Astrocyte (in vitro differentiated cells and primary cell): ENCODE measurements at regions not wholly inside any gene's neighbourhood (a gene's known extent, or its start where the extent isn't known, plus 50 kb on each side); places are given as distances from the start of the nearest gene placed in this dataset.

Experiments
- DNase-seq: peaks from one replicate; pipeline ENCODE4 v3.0.0-alpha.2; 2010; ENCODE audit warnings: low read depth
- FAIRE-seq: peaks from 2 replicates; lab custom pipeline; 2011; peaks lifted over from hg19 to GRCh38; lab: Jason Lieb, UNC
- H2AFZ ChIP-seq: 2 replicates; pipeline ENCODE4 v1.6.0; 2012; ENCODE audit warnings: low read depth, low read length, inconsistent platforms
- H3K27ac ChIP-seq: 2 replicates; pipeline ENCODE4 v1.5.1; 2011; ENCODE audit warnings: low read depth, low read length, inconsistent platforms
- H3K27me3 ChIP-seq: 2 replicates; pipeline ENCODE4 v1.6.0; 2011; ENCODE audit warnings: low read length, inconsistent platforms; ENCODE audit not compliant: insufficient read depth
- H3K36me3 ChIP-seq: 2 replicates; pipeline ENCODE4 v1.5.1; 2011; ENCODE audit warnings: low read length, inconsistent platforms; ENCODE audit not compliant: insufficient read depth
- H3K4me1 ChIP-seq: 2 replicates; pipeline ENCODE4 v1.5.1; 2011; ENCODE audit warnings: low read length, inconsistent platforms; ENCODE audit not compliant: insufficient read depth
- H3K4me2 ChIP-seq: 2 replicates; pipeline ENCODE4 v1.6.0; 2012; ENCODE audit warnings: low read length, inconsistent platforms
- H3K4me3 ChIP-seq: 2 replicates; pipeline ENCODE4 v1.5.1; 2011; ENCODE audit warnings: low read depth, mild to moderate bottlenecking, low read length, inconsistent platforms; ENCODE audit not compliant: insufficient read depth
- H3K79me2 ChIP-seq: 2 replicates; pipeline ENCODE4 v1.6.0; 2012; ENCODE audit warnings: mild to moderate bottlenecking, low read length, inconsistent platforms; ENCODE audit not compliant: insufficient read depth
- H3K9ac ChIP-seq: 2 replicates; pipeline ENCODE4 v1.6.0; 2012; ENCODE audit warnings: mild to moderate bottlenecking, low read length, inconsistent platforms
- H3K9me3 ChIP-seq: 2 replicates; pipeline ENCODE4 v1.5.1; 2012; ENCODE audit warnings: low read depth, mild to moderate bottlenecking, low read length, inconsistent platforms; ENCODE audit not compliant: insufficient read depth
- H4K20me1 ChIP-seq: 2 replicates; pipeline ENCODE4 v1.6.0; 2012; ENCODE audit warnings: low read length, inconsistent platforms; ENCODE audit not compliant: insufficient read depth
- H3K27ac Mint-ChIP-seq: one replicate; pipeline ENCODE4 v1.8.0; 2021; ENCODE audit warnings: mild to moderate bottlenecking, mixed read lengths; ENCODE audit not compliant: unreplicated experiment
- H3K27me3 Mint-ChIP-seq: one replicate; pipeline ENCODE4 v1.8.0; 2021; ENCODE audit warnings: low read depth, mixed read lengths; ENCODE audit not compliant: unreplicated experiment
- H3K36me3 Mint-ChIP-seq: one replicate; pipeline ENCODE4 v1.8.0; 2021; ENCODE audit warnings: low read depth, mixed read lengths; ENCODE audit not compliant: unreplicated experiment
- H3K4me1 Mint-ChIP-seq: one replicate; pipeline ENCODE4 v1.8.0; 2021; ENCODE audit warnings: low read depth, mixed read lengths; ENCODE audit not compliant: unreplicated experiment
- H3K4me3 Mint-ChIP-seq: one replicate; pipeline ENCODE4 v1.8.0; 2021; ENCODE audit warnings: mild to moderate bottlenecking, moderate library complexity, mixed read lengths; ENCODE audit not compliant: unreplicated experiment
- H3K9me3 Mint-ChIP-seq: one replicate; pipeline ENCODE4 v1.8.0; 2021; ENCODE audit warnings: mild to moderate bottlenecking, mixed read lengths; ENCODE audit not compliant: unreplicated experiment
- EZH2 ChIP-seq: IDR thresholded peaks from 2 replicates; pipeline ENCODE4 v1.6.1; 2012; ENCODE audit warnings: mild to moderate bottlenecking, low read length, inconsistent platforms; ENCODE audit not compliant: insufficient read depth
- TF ChIP-seq, protein P1 (sequence below): IDR thresholded peaks from 2 replicates; pipeline ENCODE4 v1.5.1; 2011; ENCODE audit warnings: low read depth, mild to moderate bottlenecking, inconsistent platforms, low read length, moderate library complexity; ENCODE audit not compliant: insufficient read depth

DNA sequence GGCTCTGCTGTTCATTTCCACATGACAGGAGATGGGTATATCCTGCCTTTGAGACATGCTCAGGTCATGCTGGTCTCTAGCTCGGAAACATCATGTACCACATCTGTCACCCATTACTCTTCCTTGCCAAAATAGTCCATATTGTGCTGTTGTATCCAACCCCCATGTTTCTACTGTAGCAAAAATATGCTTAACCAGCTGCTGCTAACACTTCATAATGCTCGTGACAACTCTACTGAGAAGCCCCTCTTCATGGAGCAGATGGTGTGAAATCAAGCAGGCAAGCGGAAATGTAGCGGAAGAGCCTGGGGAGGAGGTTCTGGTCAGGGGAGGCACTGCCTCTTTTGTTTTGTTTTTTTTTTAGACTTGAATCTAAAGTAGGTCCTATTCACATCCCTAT lies 82.9 kb downstream of the NPY start:
- TF ChIP-seq EZH2 = no peak
- TF ChIP-seq, protein P1, sequence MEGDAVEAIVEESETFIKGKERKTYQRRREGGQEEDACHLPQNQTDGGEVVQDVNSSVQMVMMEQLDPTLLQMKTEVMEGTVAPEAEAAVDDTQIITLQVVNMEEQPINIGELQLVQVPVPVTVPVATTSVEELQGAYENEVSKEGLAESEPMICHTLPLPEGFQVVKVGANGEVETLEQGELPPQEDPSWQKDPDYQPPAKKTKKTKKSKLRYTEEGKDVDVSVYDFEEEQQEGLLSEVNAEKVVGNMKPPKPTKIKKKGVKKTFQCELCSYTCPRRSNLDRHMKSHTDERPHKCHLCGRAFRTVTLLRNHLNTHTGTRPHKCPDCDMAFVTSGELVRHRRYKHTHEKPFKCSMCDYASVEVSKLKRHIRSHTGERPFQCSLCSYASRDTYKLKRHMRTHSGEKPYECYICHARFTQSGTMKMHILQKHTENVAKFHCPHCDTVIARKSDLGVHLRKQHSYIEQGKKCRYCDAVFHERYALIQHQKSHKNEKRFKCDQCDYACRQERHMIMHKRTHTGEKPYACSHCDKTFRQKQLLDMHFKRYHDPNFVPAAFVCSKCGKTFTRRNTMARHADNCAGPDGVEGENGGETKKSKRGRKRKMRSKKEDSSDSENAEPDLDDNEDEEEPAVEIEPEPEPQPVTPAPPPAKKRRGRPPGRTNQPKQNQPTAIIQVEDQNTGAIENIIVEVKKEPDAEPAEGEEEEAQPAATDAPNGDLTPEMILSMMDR = no peak
- DNase-seq (no peak), FAIRE-seq (no peak)
- Mint-ChIP-seq H3K4me1 (no peaks in the 10 kb centered on the region), H3K27me3 (no peaks in the 10 kb centered on the region), H3K4me3 (no peak overlapping the region), H3K27ac (no peak overlapping the region), H3K9me3 (peaks cover 4% of the 10 kb centered on the region), H3K36me3 (no peaks in the 10 kb centered on the region)
- Histone ChIP-seq H3K4me2 (no peak overlapping the region), H3K27ac (no peak overlapping the region), H2AFZ (no peak overlapping the region), H3K27me3 (peaks cover 2% of the 10 kb centered on the region), H3K4me1 (no peaks in the 10 kb centered on the region), H3K36me3 (no peaks in the 10 kb centered on the region), H4K20me1 (no peaks in the 10 kb centered on the region), H3K9ac (no peak overlapping the region), H3K79me2 (no peaks in the 10 kb centered on the region), H3K4me3 (no peak overlapping the region), H3K9me3 (no peaks in the 10 kb centered on the region)

DNA sequence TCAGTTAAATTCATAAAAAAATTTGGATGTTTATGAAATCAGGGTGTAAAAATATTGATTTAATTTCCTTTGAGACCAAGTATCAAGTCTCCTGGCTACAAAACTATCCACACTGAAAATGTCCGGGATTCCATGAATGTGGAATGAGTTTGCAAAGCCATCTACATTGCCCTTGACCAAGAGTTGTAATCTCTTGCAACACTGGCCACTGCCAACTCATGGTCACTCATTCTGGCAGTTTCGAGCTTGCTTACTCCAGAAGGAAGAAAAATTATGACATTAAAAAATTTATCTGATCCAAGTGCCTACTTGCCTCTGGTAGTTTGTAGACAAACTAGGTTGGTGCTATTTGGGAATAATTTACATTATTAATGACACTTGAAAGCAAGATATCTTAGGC lies 84.2 kb downstream of the NPY start:
- Mint-ChIP-seq H3K9me3 (peaks cover 4% of the 10 kb centered on the region), H3K4me1 (no peaks in the 10 kb centered on the region), H3K4me3 (no peak overlapping the region), H3K36me3 (no peaks in the 10 kb centered on the region), H3K27ac (no peak overlapping the region), H3K27me3 (no peaks in the 10 kb centered on the region)
- Histone ChIP-seq H3K9ac (no peak overlapping the region), H3K4me3 (no peak overlapping the region), H3K4me2 (no peak overlapping the region), H3K27me3 (peaks cover 2% of the 10 kb centered on the region), H3K4me1 (no peaks in the 10 kb centered on the region), H4K20me1 (no peaks in the 10 kb centered on the region), H3K9me3 (no peaks in the 10 kb centered on the region), H2AFZ (no peak overlapping the region), H3K36me3 (no peaks in the 10 kb centered on the region), H3K79me2 (no peaks in the 10 kb centered on the region), H3K27ac (no peak overlapping the region)
- no peak for TF ChIP-seq EZH2
- TF ChIP-seq, protein P1 = no peak
- DNase-seq = no peak
- no peak for FAIRE-seq

DNA sequence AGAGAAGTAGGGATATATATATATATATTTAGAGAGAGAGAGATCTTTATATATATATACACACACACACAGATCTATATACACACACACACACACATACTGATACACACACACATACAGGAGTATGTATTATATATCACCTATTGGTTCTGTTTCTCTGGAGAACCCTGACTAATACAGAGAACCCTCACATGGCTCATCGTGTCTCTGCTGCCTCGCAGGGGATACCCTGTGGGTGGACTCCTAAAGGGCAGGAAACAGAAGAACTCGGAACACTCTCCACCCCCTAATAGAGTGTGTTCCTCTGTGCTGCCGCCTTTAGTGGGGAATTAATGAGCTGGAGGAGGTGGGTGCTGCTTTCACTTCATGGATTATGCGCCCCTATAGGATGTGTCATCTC lies 86.6 kb downstream of the NPY start:
- no peaks in the 10 kb centered on the region for H3K36me3 ChIP-seq
- no peaks in the 10 kb centered on the region for H4K20me1 ChIP-seq
- H3K4me3 ChIP-seq = no peak overlapping the region
- TF ChIP-seq, protein P1 = no peak
- no peak for TF ChIP-seq EZH2
- no peaks in the 10 kb centered on the region for H3K79me2 ChIP-seq
- Mint-ChIP-seq H3K36me3 (no peaks in the 10 kb centered on the region), H3K4me1 (no peaks in the 10 kb centered on the region), H3K4me3 (no peak overlapping the region), H3K27ac (no peak overlapping the region), H3K27me3 (peaks cover 4% of the 10 kb centered on the region), H3K9me3 (peaks cover 4% of the 10 kb centered on the region)
- DNase-seq (no peak), FAIRE-seq (no peak)
- peaks cover 2% of the 10 kb centered on the region for H3K27me3 ChIP-seq
- H3K27ac ChIP-seq = no peak overlapping the region
- H3K4me1 ChIP-seq = no peaks in the 10 kb centered on the region
- H3K9me3 ChIP-seq = no peaks in the 10 kb centered on the region
- H3K4me2 ChIP-seq = no peak overlapping the region
- no peak overlapping the region for H2AFZ ChIP-seq
- no peak overlapping the region for H3K9ac ChIP-seq
